Upper lobe of left lung (tissue), 6 donors: ENCODE measurements at regions not wholly inside any gene's neighbourhood (a gene's known extent, or its start where the extent isn't known, plus 50 kb on each side); places are given as distances from the start of the nearest gene placed in this dataset.

Experiments
- ATAC-seq, 2 donors: fragments of 200-7000 bp; cut with Tn5 transposase; one replicate each; pipeline ENCODE4 v1.9.1; 2022; ENCODE audit warnings: mild to moderate bottlenecking in 2 of 2, moderate library complexity in 2 of 2; ENCODE audit not compliant: low FRiP score in 2 of 2
- DNase-seq, 2 donors: peaks; one replicate each; pipeline ENCODE4 v3.0.0-alpha.2; 2019 to 2020
- H3K27ac ChIP-seq, 4 donors: fragments of 200-600 bp; sonication (generic); one replicate each; pipeline ENCODE4 v1.5.1; 2016 to 2019
- H3K27me3 ChIP-seq, 4 donors: fragments of 200-600 bp; sonication (generic); one replicate each; pipeline ENCODE4 v1.5.1; 2017 to 2019
- H3K36me3 ChIP-seq, 4 donors: fragments of 200-600 bp; sonication (generic); one replicate each; pipeline ENCODE4 v1.5.1; 2016 to 2019
- H3K4me1 ChIP-seq, 4 donors: fragments of 200-600 bp; sonication (generic); one replicate each; pipeline ENCODE4 v1.5.1; 2018 to 2019
- H3K4me3 ChIP-seq, 4 donors: fragments of 200-600 bp; sonication (generic); one replicate each; pipeline ENCODE4 v1.5.1; 2017 to 2019; ENCODE audit warnings: mild to moderate bottlenecking in 2 of 4, moderate library complexity in 1 of 4
- H3K9me3 ChIP-seq, 4 donors: fragments of 200-600 bp; sonication (generic); one replicate each; pipeline ENCODE4 v1.5.1; 2018 to 2019
- EP300 ChIP-seq, 4 donors: sonication (generic); formaldehyde crosslinking; IDR thresholded peaks; one replicate each; pipeline ENCODE4 v1.5.1; 2017; ENCODE audit warnings: antibody characterized with exemption in 4 of 4, control low read depth in 2 of 4
- POLR2A ChIP-seq, 4 donors: fragments of 450-650 bp; IDR thresholded peaks; one replicate each; pipeline ENCODE4 v1.5.1; 2016 to 2017; ENCODE audit warnings: antibody characterized with exemption in 4 of 4, mild to moderate bottlenecking in 2 of 4
- POLR2AphosphoS5 ChIP-seq, 2 donors: sonication (generic); formaldehyde crosslinking; IDR thresholded peaks; one replicate each; pipeline ENCODE4 v1.5.1; 2017; ENCODE audit warnings: antibody characterized with exemption in 2 of 2
- WGBS, 2 donors: methylation state at CpG; one replicate each; pipeline ENCODE4 v1.1.5; 2017 to 2018; 5-methylcytosine and 5-hydroxymethylcytosine counted together
- TF ChIP-seq, protein P1 (sequence below), 6 experiments: fragments of 450-650 bp in 4 of 6; fragments of 200-600 bp in 2 of 6; sonication (generic) in 2 of 6; IDR thresholded peaks; one replicate each; pipeline ENCODE4 v1.5.1; 2016 to 2019; ENCODE audit warnings: antibody characterized with exemption in 6 of 6
- donor health status: DM: no; HTN: no; CAD: no; lungs with moderate emphysema.
- donor health status: DM: no; HTN: yes; CAD: no; lungs with severe emphysema.

DNA sequence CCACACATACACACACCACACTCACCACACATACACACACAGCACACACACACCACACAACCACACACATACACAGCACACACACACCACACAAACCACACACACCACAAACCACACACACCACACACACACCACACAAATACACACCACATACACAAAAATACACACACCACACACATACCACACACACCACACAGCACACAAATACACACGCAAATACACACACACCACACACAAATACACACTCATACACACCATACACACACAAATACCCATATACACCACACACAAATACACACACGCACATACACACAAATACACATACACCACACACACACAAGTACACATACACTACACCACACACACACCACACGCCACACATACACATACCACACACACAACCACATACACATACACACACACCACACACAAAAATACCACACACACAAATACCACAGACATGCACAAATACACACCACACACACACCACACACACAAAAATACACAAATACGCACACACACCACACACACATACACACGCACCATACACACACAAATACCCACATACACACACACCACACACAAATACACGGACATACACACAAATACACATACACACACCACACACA, 134.6 kb upstream of the TWIST2 start:
- no peaks in the 10 kb centered on the region for H3K27me3 ChIP-seq
- no peaks in the 10 kb centered on the region for H3K4me1 ChIP-seq
- TF ChIP-seq EP300 (IDR thresholded peaks at IDR 0.05) (no peak), POLR2AphosphoS5 (IDR thresholded peaks at IDR 0.05) (no peak), POLR2A (IDR thresholded peaks at IDR 0.05) (no peak)
- TF ChIP-seq, protein P1, sequence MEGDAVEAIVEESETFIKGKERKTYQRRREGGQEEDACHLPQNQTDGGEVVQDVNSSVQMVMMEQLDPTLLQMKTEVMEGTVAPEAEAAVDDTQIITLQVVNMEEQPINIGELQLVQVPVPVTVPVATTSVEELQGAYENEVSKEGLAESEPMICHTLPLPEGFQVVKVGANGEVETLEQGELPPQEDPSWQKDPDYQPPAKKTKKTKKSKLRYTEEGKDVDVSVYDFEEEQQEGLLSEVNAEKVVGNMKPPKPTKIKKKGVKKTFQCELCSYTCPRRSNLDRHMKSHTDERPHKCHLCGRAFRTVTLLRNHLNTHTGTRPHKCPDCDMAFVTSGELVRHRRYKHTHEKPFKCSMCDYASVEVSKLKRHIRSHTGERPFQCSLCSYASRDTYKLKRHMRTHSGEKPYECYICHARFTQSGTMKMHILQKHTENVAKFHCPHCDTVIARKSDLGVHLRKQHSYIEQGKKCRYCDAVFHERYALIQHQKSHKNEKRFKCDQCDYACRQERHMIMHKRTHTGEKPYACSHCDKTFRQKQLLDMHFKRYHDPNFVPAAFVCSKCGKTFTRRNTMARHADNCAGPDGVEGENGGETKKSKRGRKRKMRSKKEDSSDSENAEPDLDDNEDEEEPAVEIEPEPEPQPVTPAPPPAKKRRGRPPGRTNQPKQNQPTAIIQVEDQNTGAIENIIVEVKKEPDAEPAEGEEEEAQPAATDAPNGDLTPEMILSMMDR (IDR thresholded peaks at IDR 0.05), result no peak
- no peaks in the 10 kb centered on the region for H3K9me3 ChIP-seq
- DNase-seq (no peak), ATAC-seq (peak in 1 of 2 donors; percentile 21)
- H3K27ac ChIP-seq, result no peak overlapping the region
- 91 to 92% methylated on average over 6 of the region's 6 CpGs for WGBS, 2 donors
- no peaks in the 10 kb centered on the region for H3K36me3 ChIP-seq
- no peak overlapping the region for H3K4me3 ChIP-seq

DNA sequence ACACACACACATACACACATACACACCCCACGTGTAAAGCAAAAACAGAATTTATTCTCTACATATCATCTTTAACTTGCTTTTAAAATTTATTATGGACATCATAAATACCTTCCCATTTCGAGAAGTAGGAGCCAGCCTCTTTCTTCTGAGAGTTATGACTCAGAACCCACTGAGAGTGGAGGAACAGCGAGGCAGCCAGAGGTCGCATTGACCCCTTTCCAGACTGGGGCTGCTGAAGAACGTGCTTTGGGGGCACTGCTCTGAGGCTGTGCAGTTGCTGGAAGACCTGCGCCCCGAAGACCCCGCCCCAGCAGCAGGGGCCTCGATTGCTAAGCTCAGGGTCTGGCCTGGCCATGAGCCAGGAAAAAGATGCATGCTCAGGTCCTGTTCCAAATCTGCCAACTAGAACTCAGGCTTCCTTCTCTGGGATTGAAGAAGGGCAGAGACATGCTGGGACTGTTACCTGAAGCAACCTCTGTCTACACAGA, 133.8 kb upstream of the TWIST2 start:
- Histone ChIP-seq H3K36me3 (no peaks in the 10 kb centered on the region), H3K4me3 (no peak overlapping the region), H3K4me1 (no peaks in the 10 kb centered on the region), H3K27me3 (no peaks in the 10 kb centered on the region), H3K27ac (no peak overlapping the region), H3K9me3 (no peaks in the 10 kb centered on the region)
- no peak for DNase-seq
- peak in 1 of 2 donors; percentile 67 for ATAC-seq
- WGBS, 2 donors, result 71 to 75% methylated on average over 7 to 9 of the region's 9 CpGs
- no peak for TF ChIP-seq EP300 (IDR thresholded peaks at IDR 0.05)

DNA sequence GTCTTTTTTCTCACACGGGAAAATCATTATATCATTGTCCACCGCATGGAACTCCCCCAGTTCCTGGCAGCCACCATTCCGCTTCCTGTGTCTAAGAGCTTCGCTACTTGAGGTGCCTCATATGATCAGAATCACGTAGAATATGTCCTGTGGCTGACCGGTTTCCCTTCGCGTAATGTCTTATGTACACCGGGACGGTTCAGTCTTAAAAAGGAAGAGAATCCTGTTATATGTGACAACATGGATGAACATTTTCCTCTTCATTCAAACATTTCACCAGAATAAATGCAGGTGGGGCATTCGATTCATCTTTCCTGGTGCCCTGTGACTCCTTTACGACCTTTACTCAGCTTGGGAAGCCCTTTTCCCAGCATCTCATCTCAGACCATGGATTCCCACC, 131.7 kb upstream of the TWIST2 start:
- TF ChIP-seq, protein P1 (IDR thresholded peaks at IDR 0.05), result no peak
- TF ChIP-seq POLR2A (IDR thresholded peaks at IDR 0.05) (no peak), EP300 (IDR thresholded peaks at IDR 0.05) (no peak), POLR2AphosphoS5 (IDR thresholded peaks at IDR 0.05) (no peak)
- Histone ChIP-seq H3K27ac (no peak overlapping the region), H3K9me3 (no peaks in the 10 kb centered on the region), H3K36me3 (no peaks in the 10 kb centered on the region), H3K4me3 (no peak overlapping the region), H3K27me3 (no peaks in the 10 kb centered on the region), H3K4me1 (peaks cover 0 to 4% (median 0%) of the 10 kb centered on the region in 4 donors)
- 84% methylated on average over 12 of the region's 12 CpGs for WGBS, 2 donors
- DNase-seq, result no peak
- no peak for ATAC-seq

DNA sequence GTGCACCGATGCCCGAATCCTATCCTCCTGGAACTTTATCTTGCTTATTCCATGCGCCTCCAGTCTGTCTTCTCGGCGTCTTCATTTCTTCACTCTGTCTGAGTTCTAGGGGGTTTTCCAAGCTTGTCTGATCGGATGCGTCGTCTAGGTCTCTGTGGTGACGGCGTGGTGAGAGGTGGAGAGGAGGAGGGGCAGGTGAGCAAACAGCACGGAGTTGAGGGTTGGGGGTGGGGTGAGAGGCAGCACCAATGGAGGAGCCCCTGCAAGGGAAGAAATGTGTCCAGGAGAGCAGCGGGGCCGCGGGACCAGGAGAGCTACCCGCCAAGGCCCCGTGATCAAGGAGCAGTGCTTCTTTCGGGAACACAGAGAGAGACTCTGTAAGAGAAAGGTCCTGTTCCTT, 131.3 kb upstream of the TWIST2 start:
- peaks cover 0 to 4% (median 0%) of the 10 kb centered on the region in 4 donors for H3K4me1 ChIP-seq
- WGBS, 2 donors, result 54 to 79% methylated on average over 17 of the region's 17 CpGs
- no peaks in the 10 kb centered on the region for H3K36me3 ChIP-seq
- no peak overlapping the region for H3K27ac ChIP-seq
- ATAC-seq (no peak), DNase-seq (no peak)
- no peaks in the 10 kb centered on the region for H3K9me3 ChIP-seq
- no peaks in the 10 kb centered on the region for H3K27me3 ChIP-seq
- no peak overlapping the region for H3K4me3 ChIP-seq
- no peak for TF ChIP-seq POLR2A (IDR thresholded peaks at IDR 0.05)
- no peak for TF ChIP-seq POLR2AphosphoS5 (IDR thresholded peaks at IDR 0.05)
- no peak for TF ChIP-seq EP300 (IDR thresholded peaks at IDR 0.05)

DNA sequence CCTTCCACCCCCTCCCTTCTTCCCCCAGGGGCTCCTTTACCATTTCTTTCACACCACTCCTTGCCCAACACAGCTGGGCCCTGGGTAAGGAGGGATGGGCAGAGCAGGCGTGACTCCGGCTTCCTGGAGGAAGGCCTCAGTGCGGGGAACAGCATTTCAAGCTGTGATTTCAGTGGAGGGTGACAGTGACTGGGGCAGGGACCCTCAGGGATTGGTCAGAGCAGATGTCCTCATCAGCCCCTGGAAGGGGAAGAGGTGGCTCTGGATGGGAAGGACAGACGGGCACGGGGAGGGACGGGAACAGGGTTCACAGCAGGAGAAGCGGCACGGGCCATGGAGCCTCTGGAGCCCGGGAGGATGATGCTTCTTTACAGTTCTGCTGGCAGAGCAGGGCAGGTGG, 130.8 kb upstream of the TWIST2 start:
- DNase-seq, result no peak
- no peaks in the 10 kb centered on the region for H3K9me3 ChIP-seq
- peaks cover 0 to 4% (median 0%) of the 10 kb centered on the region in 4 donors for H3K4me1 ChIP-seq
- WGBS, 2 donors, result 85 to 90% methylated on average over 9 of the region's 9 CpGs
- H3K27me3 ChIP-seq, result no peaks in the 10 kb centered on the region
- TF ChIP-seq POLR2AphosphoS5 (IDR thresholded peaks at IDR 0.05), result no peak
- TF ChIP-seq, protein P1 (IDR thresholded peaks at IDR 0.05), result no peak
- no peaks in the 10 kb centered on the region for H3K36me3 ChIP-seq
- ATAC-seq, result no peak
- H3K27ac ChIP-seq, result no peak overlapping the region
- H3K4me3 ChIP-seq, result no peak overlapping the region

DNA sequence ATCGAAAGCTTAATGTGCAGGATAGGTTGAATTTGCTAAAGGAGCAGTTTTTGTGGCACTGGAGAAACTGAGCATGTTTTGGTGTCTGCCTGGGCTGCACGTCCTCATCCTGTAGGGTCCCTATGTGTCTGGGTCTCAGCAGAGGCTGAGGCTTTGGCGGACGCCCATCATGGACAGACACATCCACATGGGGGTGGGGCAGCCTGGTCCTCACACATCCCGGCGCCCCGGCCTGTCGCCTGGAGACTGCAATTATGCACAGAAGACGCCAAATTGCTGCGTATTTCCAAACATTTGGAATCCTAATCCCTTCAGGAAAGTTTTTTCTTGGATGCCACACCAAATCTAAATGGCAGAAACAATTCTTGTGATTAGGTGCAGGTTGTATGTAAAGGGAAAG, 128.2 kb upstream of the TWIST2 start:
- Histone ChIP-seq H3K4me3 (no peak overlapping the region), H3K27ac (no peak overlapping the region), H3K27me3 (no peaks in the 10 kb centered on the region), H3K36me3 (no peaks in the 10 kb centered on the region), H3K9me3 (no peaks in the 10 kb centered on the region), H3K4me1 (peaks cover 0 to 4% (median 0%) of the 10 kb centered on the region in 4 donors)
- 89% methylated on average over 7 to 10 of the region's 10 CpGs for WGBS, 2 donors
- no peak for ATAC-seq
- TF ChIP-seq EP300 (IDR thresholded peaks at IDR 0.05) (no peak), POLR2A (IDR thresholded peaks at IDR 0.05) (no peak), POLR2AphosphoS5 (IDR thresholded peaks at IDR 0.05) (no peak)
- TF ChIP-seq, protein P1 (IDR thresholded peaks at IDR 0.05), result no peak
- peak in 1 of 2 donors; percentile 68 for DNase-seq
